Right atrium auricular region (tissue), 2 donors: ENCODE measurements at regions not wholly inside any gene's neighbourhood (a gene's known extent, or its start where the extent isn't known, plus 50 kb on each side); places are given as distances from the start of the nearest gene placed in this dataset.

Experiments used
- DNase-seq: peaks from one replicate; pipeline ENCODE4 v3.0.0-alpha.2; 2019; ENCODE audit warnings: low spot score
- H3K27ac ChIP-seq, 2 donors: fragments of 200-600 bp; sonication (generic); 1 replicate in 1 of 2; 2 replicates in 1 of 2; pipeline ENCODE4 v1.5.1; 2016 to 2019
- H3K27me3 ChIP-seq, 2 donors: fragments of 200-600 bp; sonication (generic); one replicate each; pipeline versions ENCODE4 v1.5.1 to v1.6.0; 2017 to 2019
- H3K36me3 ChIP-seq: fragments of 200-600 bp; sonication (generic); one replicate; pipeline ENCODE4 v1.5.1; 2016
- H3K4me1 ChIP-seq, 2 donors: fragments of 200-600 bp; sonication (generic); one replicate each; pipeline versions ENCODE4 v1.5.1 to v1.6.0; 2017 to 2019
- H3K4me3 ChIP-seq, 2 donors: fragments of 200-600 bp; sonication (generic); 1 replicate in 1 of 2; 2 replicates in 1 of 2; pipeline ENCODE4 v1.5.1; 2017 to 2019; ENCODE audit warnings: mild to moderate bottlenecking in 1 of 2, moderate library complexity in 1 of 2
- H3K9me3 ChIP-seq, 2 donors: fragments of 200-600 bp; sonication (generic); one replicate each; pipeline ENCODE4 v1.5.1; 2019
- TF ChIP-seq, protein P1 (sequence below), 2 donors: fragments of 200-600 bp; sonication (generic); IDR thresholded peaks; one replicate each; pipeline ENCODE4 v1.5.1; 2019; ENCODE audit warnings: antibody characterized with exemption in 2 of 2

DNA sequence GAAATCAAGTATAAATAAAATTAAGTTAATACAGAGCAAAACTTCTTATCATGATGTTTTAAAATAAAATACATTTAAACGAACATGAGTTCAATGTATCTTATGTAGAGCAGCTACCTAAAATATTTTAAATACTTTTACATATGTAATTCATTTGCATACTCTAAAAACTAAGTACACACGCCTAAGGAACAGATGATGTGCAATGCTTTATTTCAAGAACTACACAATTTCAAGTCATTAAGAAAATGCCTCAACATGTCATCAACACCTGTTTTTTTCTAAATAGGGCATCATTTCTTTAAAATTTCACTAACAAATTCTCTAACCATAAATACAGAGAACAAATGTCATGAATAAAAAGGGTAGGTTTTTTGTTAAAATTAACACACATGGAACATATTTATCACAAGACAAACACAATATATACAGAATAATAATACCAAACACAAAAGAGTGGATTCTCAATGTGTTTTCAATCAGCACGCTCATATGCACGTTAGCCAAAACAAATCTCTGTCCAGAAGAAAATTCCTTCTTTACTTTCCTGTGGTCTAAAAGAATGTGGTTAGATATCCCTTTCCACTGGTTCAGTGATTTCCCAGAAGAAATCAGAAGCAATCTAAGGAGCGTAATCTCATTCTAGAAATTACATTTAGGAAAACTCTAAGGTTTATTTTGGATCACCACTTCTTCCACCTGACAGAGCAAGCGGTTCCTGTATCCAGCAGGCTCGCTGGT is 73.0 kb upstream of the PFKP start:
- DNase-seq = no peak
- H3K27ac ChIP-seq = no peak overlapping the region
- H3K4me3 ChIP-seq = no peak overlapping the region
- H3K4me1 ChIP-seq = no peaks in the 10 kb centered on the region
- no peaks in the 10 kb centered on the region for H3K27me3 ChIP-seq
- TF ChIP-seq, protein P1, sequence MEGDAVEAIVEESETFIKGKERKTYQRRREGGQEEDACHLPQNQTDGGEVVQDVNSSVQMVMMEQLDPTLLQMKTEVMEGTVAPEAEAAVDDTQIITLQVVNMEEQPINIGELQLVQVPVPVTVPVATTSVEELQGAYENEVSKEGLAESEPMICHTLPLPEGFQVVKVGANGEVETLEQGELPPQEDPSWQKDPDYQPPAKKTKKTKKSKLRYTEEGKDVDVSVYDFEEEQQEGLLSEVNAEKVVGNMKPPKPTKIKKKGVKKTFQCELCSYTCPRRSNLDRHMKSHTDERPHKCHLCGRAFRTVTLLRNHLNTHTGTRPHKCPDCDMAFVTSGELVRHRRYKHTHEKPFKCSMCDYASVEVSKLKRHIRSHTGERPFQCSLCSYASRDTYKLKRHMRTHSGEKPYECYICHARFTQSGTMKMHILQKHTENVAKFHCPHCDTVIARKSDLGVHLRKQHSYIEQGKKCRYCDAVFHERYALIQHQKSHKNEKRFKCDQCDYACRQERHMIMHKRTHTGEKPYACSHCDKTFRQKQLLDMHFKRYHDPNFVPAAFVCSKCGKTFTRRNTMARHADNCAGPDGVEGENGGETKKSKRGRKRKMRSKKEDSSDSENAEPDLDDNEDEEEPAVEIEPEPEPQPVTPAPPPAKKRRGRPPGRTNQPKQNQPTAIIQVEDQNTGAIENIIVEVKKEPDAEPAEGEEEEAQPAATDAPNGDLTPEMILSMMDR (IDR thresholded peaks at IDR 0.05) = no peak
- H3K36me3 ChIP-seq = no peaks in the 10 kb centered on the region
- peaks cover 0 to 6% of the 10 kb centered on the region in 2 donors for H3K9me3 ChIP-seq

DNA sequence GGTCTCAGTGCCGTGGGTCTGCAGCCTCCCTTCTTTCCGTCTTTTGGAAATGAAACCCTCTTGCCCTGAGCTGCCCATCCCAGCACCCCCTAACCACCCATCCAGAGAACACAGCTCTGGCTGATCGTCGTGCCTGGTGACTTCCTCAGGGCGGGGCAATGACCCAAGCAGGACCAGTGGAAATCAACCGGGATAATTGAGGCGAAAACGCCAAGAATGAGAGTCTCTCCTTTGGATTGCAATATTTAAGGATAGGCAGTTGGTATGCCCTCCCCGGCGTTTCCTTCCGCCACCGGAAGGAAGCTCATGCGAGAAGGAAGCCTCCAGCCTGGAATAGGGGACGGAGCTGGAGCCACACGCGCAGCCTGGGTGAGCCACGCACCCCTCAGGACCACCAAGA is 73.7 kb upstream of the PFKP start:
- DNase-seq = no peak
- TF ChIP-seq, protein P1 (IDR thresholded peaks at IDR 0.05) = no peak
- Histone ChIP-seq H3K36me3 (no peaks in the 10 kb centered on the region), H3K27ac (no peak overlapping the region), H3K9me3 (peaks cover 0 to 12% of the 10 kb centered on the region in 2 donors), H3K4me3 (no peak overlapping the region), H3K4me1 (no peaks in the 10 kb centered on the region), H3K27me3 (no peaks in the 10 kb centered on the region)

DNA sequence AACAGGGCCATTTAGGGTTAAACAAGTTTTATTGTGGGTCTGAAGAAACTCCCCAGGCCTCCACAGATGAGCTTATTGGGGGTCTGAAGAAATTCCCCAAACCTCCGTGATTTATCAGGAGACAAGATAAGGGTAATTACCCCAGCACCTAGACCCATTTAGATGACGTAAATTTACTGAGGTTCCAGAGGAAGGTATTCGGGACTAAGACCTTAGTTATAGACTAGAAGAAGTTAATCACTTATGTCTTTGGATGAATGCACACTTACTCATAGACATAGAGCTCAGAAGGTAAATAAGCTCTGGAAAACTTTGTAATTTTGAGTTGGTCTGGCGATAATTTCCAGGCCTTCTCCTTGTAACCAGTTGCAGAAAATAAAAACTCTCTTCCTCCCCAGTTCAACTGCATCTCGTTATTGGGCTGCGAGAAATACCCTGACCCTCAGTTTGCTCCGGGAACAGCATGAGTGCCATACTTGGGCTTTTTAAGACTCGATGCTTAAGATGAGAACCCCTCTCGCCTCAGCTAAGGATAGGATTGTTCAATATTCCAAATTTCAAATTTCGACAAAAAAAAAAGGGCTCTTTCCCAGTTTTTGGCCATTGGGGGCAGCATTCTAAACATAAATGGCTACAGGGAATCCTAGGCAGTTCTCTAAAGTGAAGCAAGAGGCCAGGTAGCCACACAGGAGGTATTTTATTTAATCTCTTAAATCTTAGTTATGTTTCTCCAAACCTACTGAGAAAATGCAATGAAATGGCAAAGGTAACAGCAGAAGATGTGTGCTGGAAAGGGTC is 74.7 kb upstream of the PFKP start:
- no peaks in the 10 kb centered on the region for H3K4me1 ChIP-seq
- TF ChIP-seq, protein P1 (IDR thresholded peaks at IDR 0.05) = no peak
- DNase-seq = no peak

DNA sequence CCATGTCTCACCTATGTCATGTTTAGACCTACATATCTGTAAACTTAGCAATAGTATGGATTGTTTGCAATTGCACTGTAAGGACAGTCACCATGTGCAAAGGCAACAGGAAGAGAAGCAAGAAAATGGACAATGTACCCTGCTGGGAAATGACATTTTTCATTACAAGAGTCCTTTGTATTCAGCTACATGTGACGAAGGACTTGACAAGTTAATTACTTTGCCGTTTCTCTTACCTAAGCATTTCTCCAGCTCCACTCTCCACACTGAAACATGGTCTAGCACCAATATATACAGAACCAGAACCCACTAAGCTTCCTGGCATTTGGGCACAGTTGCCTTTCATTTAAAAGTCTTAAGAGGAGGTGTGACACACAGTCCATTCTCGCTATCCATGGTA is 76.6 kb upstream of the PFKP start:
- DNase-seq = no peak
- Histone ChIP-seq H3K27ac (no peak overlapping the region), H3K9me3 (peaks cover 0 to 12% of the 10 kb centered on the region in 2 donors), H3K27me3 (no peaks in the 10 kb centered on the region), H3K4me1 (no peaks in the 10 kb centered on the region), H3K4me3 (no peak overlapping the region), H3K36me3 (no peaks in the 10 kb centered on the region)
- TF ChIP-seq, protein P1 (IDR thresholded peaks at IDR 0.05) = no peak

More for the DNA sequence above, 74.7 kb upstream of the PFKP start:
- no peak overlapping the region for H3K27ac ChIP-seq
- H3K36me3 ChIP-seq = no peaks in the 10 kb centered on the region
- H3K4me3 ChIP-seq = no peak overlapping the region
- H3K27me3 ChIP-seq = no peaks in the 10 kb centered on the region
- H3K9me3 ChIP-seq = peaks cover 0 to 12% of the 10 kb centered on the region in 2 donors

DNA sequence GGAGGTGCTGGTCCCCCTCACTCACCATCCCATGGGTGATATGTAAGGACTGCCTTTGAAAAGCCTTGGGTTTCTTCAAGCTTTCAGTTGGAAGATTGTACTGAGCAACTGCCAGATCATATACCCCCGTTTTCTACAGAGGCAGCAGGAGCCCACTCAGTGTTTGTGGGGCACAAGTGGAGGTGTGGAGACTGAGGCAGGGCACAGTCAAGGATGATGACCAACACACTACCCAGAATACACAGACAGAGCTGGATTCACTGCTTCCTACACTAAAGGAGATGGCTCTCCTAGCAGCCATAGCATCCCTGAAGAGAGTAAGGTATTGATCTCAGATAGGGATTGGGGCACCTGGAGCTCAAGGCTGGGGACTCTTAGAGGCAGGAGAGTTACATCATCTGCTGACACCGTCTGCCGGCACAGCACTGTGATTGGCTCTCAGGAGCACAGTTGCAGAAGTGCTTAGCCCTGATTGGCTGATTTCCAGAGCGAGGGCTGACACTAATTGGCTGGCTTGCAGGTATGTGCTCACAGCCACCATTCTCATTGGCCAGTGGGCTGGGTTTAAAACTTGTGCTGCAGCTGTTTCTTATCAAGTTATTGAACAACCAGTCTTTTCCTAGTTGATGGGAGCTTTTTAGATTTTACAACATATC is 77.9 kb upstream of the PFKP start:
- Histone ChIP-seq H3K4me1 (no peaks in the 10 kb centered on the region), H3K27me3 (no peaks in the 10 kb centered on the region), H3K27ac (no peak overlapping the region), H3K9me3 (peaks cover 0 to 12% of the 10 kb centered on the region in 2 donors), H3K4me3 (no peak overlapping the region), H3K36me3 (no peaks in the 10 kb centered on the region)
- no peak for DNase-seq
- TF ChIP-seq, protein P1 (IDR thresholded peaks at IDR 0.05) = no peak
